Glomerular endothelial cell (primary cell): ENCODE measurements at regions not wholly inside any gene's neighbourhood (a gene's known extent, or its start where the extent isn't known, plus 50 kb on each side); places are given as distances from the start of the nearest gene placed in this dataset.
"Not testable (repeated sequence)": the region's sequence is repeated elsewhere in the genome, so short reads cannot be mapped to it uniquely, and the experiment has no call there.

Source experiments
- DNase-seq: peaks from one replicate; pipeline ENCODE4 v3.0.0-alpha.2; 2011; ENCODE audit warnings: low read depth, low spot score; ENCODE audit errors: extremely low read depth

DNA sequence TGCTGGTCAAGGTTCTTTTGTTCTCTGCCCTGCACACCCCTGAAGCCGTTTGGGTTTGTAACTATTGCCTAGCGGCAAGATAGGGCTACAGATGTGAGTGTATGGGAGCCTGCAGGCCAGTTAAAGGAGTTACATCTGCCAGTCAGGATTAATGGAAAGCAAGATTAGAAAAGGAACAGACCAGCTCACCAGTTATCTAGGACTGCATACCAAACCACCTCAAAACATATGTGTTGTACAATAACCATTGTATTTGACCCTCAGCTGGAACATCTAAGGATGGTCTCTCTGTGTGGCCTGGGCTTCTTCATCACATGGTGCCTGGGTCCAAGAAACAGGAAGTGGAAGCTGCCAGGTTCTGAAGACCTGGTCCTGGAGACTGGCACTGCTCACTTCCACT is 52.5 kb upstream of the FBXO28 start:
- no peak for DNase-seq

DNA sequence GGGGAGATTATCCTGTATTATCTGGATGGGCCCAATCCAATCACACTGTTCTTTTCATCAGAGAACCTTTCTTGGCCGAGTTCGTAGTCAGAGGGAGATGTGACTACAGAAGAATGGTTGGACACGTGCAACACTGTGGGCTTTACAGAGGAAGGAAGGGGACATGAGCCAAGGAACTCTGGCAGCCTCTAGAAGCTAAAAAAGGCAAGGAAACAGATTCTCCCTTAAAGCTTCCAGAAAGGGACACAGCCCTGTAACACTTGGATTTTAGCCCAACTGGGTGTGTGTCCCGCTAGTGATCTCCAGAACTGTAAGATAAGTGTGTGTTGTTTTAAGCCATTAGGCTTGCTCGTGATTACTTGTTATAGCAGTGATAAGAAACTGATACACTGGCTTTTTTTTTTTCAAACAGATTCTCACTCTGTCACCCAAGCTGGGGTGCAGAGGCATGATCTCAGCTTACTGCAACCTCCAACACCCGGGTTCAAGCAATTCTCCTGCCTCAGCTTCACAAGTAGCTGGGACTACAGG is 53.9 kb upstream of the FBXO28 start:
- no peak for DNase-seq

DNA sequence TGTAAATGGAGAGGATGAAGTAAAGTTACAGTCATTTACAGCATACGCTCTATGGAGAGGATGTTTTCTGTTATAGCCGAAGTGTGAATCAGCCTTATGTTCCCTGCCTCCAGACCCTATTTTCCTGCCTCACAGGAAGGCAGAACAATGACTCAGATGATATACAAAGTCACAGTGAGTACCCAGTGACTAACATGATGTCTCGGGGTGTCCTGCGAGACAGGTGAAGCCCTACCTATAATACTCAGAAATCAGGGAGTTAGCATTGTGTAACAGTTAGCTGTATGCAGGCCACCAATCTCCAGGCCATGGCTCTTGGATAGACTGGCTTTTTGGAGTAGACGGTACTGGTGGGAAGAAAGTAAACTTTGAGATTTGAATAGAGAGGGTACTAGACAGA is 55.6 kb upstream of the FBXO28 start:
- DNase-seq: no peak

DNA sequence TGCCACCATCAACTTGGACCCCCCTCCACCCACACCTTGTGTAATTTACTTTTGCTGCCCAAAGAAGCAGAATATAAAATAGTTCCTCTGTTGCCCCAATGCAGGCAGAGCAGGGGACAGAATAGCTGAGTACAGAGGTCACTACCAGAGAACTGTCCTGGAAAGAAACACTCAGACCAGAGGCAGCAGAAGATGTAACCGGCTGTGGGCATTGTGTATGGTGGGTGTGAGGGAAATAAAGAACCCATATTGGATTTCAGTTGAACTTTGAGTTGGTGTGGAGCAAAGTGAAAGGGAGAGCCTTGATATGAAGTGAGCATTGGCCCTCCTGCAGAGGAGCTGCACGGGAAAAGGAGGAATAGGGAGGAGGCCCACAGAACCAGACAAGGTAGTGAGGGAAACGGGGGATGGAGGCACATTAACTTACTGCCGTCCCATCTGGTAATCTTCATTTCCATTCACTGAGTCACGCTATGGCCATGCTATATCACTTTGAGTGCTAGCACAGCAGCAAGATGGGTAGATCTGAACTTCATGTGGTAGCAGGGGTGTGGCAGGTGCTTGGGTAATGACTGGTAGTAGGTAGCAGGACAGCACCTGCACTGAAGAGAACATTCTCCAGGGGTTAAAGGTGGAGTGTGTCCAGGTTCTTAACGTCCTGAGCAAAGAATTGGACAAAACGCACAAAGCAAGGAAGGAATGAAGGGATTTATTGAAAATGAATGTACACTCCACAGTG is 56.3 kb upstream of the FBXO28 start:
- no peak for DNase-seq

DNA sequence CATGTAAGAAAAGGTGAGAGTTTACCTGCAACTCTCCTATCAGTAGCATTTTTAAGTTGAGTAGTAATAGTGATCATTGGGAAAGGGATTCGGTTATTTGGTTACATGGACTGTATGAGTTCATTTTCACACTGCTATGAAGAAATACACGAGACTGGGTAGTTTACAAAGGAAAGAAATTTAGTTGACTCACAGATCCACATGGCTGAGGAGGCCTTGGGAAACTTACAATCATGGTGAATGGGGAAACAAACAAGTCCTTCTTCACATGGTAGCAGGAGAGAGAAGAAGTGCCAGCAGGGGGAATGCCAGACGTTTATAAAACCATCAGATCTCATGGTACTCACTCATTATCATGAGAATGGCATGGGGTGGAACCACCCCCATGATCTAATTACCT is 59.3 kb upstream of the FBXO28 start:
- no peak for DNase-seq

DNA sequence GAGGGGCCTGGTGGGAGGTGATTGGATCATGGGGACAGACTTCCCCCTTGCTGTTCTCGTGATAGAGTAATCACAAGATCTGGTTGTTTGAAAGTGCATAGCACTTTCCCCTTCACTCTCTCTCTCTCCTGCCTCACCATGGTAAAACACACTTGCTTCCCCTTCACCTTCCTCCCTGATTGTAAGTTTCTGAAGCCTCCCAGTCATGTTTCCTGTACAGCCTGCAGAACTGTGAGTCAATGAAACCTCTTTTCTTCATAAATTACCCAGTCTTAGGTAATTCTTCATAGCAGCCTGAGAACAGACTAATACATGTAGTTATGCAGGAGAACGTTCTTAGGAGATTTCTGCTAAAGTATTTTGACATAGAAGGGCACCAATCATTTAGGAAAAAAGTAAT is 59.9 kb upstream of the FBXO28 start:
- no peak for DNase-seq

DNA sequence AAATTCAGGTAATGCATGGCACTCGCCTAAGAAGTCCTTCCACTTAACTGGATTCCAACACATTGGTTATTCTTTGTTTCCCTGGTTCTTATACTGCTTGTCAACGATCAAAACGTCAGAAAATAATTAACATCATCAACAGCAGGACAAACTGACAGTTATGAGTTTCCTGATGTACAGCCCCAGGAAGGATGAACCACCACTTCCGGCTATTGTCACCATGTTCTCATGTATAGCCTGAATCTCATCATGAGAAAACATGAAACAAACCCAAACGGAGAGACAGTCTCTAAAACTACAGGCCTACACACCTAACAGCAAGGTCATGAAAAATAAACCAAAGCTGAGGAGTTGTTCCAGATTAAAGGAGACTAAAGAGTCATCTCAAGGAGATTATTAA is 60.5 kb upstream of the FBXO28 start:
- no peak for DNase-seq

DNA sequence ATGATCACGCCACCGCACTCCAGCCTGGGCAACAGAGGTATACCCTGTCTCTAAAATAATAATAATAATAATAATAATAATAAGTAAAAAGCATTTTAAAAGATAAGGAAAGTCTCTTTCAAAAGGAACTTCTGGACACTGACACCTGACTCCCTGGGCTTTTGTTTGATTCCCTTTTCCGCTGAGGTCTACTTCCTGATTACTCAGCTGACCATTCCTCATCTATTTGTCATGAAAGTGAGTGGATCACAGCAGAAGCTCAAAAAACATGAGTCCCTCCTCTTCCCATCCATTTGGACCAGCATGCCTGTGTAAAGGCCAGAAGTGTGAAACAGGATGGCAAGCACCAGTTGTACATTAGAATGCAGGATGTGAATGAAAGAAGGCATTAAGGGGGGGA is 61.1 kb upstream of the FBXO28 start:
- DNase-seq: no peak

DNA sequence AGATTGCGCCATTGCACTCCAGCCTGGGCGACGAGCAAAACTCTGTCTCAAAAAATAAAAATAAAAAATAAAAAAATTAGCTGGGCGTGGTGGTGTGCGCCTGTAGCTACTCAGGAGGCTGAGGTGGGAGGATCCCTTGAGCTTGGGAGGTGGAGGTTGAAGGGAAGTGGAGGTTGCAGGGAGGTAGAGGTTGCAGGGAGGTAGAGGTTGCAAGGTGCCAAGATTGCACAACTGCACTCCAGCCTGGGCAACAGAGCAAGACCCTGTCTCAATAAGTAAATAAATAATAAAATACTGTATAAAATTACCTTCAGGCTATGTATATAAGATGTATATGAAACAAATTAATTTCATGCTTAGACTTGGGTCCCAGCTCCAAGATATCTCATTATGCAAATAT is 62.1 kb upstream of the FBXO28 start:
- not testable (repeated sequence) for DNase-seq

DNA sequence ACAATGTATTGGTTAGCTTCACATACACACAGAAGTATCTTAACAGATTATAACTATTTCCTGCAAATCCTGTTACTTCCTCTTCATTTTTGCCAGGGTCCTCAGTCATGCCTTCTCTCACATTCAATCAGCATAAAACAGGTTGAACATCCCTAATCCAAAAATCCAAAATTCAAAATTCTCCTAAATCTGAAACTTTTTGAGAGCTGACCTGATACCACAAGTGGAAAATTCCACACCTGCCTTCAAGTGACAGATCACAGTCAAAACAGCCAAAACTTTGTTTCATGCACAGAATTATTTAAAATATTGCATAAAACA is 62.9 kb upstream of the FBXO28 start:
- DNase-seq: no peak

DNA sequence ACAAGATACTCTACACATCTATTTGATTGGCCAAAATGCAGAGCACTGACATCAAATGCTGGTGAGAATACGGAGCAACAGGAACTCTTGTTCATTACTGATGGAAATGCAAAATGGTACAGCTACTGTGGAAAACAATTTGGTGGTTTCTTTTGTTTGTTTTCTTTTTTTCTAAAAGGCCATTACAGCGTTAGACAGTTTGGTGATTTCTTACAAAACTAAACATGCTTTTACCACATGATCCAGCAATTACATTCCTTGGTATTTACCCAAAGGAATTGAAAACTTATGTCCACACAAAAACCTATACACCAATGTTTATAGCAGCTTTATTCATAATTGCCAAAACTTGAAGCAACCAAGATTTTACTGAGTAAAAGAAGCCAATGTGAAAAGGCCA is 66.4 kb upstream of the FBXO28 start:
- no peak for DNase-seq

DNA sequence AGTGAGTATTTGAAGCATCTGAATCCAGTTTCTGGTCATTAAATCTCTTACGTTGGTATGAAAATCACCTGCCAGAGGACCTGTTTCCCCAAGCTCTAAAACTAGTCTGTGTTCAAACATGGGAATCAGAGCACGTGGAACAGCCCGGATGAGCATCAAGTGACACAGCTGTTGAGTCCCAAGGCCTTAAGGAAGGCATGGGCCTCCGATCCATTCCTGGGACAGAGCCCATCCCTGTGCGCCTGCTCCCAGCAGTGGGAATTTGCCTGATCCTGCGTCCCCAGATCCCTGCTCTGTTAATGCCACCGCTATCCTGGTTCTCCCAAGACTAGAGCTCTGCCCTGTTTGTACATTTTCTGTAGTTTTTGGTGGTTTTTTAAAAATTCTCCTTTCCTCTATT is 68.4 kb upstream of the FBXO28 start:
- no peak for DNase-seq

DNA sequence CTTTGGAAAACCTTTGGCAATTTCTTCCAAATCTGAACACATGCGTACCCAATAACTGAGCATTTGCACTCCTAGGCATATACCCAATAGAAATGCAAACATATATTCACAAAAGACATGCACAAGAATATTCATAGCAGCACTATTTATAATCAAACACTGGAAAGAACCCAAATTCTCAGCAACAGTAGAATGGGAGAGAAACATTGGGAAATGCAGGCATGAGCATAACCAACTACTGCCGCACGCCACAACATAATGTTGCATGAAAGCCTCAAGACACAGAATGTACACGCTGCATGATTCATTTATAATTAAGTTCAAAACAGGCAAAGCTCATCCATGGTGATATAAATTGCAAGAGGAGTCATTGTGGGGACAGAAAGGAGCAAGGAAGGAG is 69.5 kb upstream of the FBXO28 start:
- DNase-seq: no peak

DNA sequence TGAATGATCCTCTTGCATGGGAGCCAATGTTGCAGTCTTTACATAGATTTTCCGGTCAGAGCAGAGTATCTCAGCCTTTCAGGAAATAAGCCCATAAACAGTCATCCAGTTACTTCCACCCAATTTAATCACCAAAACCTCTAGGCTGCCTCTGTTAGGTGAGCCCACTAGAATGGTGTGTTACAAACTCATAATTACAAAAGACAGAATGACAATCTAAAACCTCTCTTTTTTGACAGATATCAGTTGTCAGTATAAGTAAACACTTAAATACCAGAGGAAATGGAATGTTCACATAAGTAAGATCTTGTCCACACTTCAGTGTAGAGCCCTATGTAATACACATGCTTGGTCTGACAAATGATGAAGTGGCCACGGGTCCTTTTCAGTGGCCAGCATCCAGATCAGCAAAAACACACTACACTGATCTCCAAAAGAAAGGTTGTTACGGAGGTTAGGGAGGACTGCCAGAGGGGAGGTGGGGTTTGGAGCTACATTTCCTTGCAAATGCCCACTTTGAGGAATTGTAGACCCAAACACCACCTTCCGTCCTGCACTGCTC is 71.3 kb upstream of the FBXO28 start:
- DNase-seq: no peak

DNA sequence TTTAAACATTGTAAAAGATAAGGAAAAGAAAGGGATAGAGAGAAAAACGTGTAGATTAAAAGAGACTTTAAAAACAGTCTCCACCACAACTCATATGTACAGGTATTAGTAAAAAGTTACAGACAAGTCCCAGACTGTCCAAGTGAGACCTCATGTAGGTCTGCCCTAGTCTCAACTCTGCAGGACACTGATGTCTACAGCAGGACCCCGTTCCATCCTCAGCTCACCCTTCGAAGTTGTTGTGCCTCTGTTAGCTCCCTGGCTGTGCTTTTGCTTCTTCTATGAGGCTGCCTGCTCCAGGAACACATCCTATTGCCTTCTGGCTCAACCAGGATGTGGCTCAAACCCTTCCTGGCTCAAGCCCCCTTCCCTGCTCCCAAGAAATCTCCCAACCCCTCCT is 72.9 kb upstream of the FBXO28 start:
- no peak for DNase-seq

DNA sequence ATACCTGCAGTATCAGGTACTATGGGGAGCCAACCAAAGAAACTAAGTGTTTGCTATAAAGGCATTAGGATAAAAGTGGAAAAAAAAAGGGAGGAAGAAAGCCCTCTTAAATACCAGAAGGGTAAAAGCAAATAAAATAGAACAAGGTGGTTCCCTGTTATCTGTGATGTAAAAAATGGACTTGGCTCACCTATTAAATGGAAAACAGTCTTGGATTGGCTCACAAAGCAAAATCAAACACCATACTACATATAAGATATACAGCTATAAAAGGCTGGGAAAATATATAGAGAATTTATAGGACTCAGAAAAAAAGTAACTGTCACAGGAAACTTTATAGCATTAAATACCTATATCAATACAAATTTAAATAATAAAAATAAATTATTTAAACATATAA is 73.5 kb upstream of the FBXO28 start:
- not testable (repeated sequence) for DNase-seq

DNA sequence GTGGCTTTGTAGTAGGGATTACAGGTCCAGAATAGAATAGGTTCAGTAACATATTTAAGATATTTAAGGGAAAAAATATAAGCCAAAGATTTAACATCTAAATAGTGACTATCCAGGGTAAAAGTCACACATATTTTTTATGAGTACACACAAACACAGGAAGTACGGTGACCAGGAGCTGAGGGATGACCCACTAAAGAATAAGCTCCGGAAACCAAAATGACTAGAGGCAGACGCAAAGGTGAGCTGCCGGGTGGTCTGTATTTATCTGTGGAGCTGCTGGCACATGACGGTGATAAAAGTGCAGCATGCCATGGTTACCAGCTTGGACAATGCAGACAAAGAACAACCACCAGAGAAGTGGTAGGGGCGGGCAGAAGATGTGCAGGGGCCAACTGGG is 73.9 kb upstream of the FBXO28 start:
- not testable (repeated sequence) for DNase-seq

DNA sequence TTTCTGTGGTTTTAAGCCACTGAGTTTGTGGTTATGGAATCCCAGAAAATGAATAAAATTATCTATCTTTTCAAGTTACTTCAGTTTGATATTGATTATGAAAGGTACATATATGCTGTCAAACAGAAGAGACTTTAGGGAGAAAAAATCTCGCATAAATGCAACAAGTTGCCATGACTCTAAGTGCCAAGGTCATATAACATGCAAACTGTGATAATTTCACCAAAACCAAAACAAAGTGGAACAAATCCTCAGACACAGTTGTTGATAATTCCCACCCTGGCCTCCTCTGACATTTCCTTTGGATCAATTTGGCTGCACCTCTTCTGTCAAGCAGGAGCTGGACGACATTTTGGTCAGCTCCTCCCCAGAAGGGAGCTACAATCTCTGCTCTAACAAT is 75.1 kb upstream of the FBXO28 start:
- not testable (repeated sequence) for DNase-seq

DNA sequence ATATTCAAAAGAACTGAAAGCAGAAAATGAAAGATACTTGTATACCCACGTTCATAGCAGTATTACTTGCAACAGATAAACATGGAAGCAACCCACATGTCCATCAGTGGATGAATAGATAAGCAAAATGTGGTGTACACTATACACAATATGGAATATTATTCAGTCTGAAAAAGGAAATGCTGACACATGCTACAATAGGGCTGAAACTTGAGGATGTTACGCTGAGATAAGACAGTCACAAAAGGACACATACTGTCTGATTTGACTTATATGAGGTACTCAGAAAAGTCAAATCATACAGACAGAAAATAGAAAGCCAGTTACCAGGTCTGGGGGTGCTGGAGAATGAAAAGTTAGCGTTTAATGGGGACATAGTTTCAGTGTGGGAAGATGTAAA is 76.5 kb upstream of the FBXO28 start:
- not testable (repeated sequence) for DNase-seq

DNA sequence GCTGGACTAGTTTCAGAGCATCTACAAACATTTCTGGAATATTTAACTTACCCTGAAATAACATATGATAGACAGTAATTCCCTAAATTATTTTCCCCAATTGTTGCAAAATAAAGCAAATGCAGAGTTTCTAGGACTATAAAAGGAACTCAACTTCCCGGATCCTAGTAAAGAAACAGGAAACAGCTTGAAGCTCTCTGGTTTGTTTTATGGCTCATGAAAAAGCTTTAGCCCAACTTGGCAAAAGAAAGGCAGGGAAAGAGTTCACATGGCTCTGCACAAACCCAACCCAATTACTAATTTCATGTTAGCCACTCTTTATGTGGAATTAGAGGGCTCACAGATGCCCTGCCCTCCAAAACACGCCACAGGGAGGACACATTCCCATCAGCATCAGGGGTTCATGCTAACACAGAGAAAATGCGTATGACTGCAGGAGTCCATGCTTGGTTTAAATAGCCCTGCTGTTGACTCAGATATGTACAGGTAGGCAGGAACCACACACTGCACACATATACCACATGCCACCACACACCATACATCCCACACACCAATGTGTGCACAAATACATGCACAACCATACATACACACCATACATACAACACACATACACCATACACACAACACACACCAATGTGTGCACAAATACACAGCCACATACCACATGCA is 81.2 kb upstream of the FBXO28 start:
- not testable (repeated sequence) for DNase-seq

DNA sequence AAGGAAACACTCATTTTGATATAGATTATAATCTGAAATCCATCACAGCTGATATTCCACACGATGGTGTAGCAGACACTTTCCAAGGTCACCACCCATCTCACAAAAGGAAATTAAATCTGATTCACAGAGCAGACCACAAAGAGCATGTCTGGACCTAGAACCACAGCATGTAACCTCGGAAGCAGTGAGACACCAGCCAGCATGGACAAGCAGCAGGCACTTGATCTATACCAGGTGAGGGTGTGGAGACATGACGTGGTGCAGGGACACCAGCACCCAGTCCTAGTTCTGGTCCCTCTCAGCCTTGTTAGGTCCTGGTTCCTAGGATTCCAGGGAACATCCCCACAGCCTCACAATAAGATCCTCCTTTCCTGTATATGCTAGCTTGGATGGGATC is 81.9 kb upstream of the FBXO28 start:
- not testable (repeated sequence) for DNase-seq

DNA sequence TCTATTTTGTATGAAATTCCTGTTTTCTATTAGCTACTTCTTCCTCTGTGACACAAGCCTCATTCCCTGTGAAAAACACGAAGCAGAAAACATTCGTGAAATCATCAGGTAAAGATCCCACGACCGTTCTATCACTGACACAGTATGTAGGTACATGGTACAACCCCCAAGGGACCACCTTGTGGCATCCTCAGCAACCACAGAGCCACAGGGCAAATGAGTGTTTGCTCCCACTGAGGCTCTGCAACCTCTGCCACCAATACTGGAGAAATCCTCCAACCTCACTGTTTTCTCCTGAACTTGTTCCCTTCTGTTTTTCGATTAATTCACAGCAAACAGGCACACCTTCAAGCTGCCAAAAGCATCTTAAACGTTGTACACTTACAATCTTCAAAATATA is 83.7 kb upstream of the FBXO28 start:
- DNase-seq: not testable (repeated sequence)
